GM10248 (cell line): ENCODE measurements at regions not wholly inside any gene's neighbourhood (a gene's known extent, or its start where the extent isn't known, plus 50 kb on each side); places are given as distances from the start of the nearest gene placed in this dataset.

Source experiments
- CTCF ChIA-PET: fragments of 300-600 bp; sonication (Branson Sonifier 250); formaldehyde crosslinking; extraction: SDS; loops from one replicate; lab custom pipeline; 2021; ENCODE audit warnings: antibody characterized with exemption; lab: Yijun Ruan, JAX
- POLR2A ChIA-PET: fragments of 350-650 bp; sonication (Branson Sonifier 250); formaldehyde crosslinking; extraction: SDS; loops from one replicate; lab custom pipeline; 2020; ENCODE audit warnings: antibody characterized with exemption; lab: Yijun Ruan, JAX
- DNase-seq: peaks from one replicate; pipeline ENCODE4 v3.0.0; 2012; ENCODE audit errors: extremely low spot score
- TF ChIP-seq, protein P1 (sequence below): IDR thresholded peaks from 2 replicates; pipeline ENCODE4 v1.5.1; 2012; ENCODE audit warnings: mild to moderate bottlenecking, low read depth; ENCODE audit errors: extremely low read depth, missing control alignments, control extremely low read depth

- TF ChIP-seq, protein P1, sequence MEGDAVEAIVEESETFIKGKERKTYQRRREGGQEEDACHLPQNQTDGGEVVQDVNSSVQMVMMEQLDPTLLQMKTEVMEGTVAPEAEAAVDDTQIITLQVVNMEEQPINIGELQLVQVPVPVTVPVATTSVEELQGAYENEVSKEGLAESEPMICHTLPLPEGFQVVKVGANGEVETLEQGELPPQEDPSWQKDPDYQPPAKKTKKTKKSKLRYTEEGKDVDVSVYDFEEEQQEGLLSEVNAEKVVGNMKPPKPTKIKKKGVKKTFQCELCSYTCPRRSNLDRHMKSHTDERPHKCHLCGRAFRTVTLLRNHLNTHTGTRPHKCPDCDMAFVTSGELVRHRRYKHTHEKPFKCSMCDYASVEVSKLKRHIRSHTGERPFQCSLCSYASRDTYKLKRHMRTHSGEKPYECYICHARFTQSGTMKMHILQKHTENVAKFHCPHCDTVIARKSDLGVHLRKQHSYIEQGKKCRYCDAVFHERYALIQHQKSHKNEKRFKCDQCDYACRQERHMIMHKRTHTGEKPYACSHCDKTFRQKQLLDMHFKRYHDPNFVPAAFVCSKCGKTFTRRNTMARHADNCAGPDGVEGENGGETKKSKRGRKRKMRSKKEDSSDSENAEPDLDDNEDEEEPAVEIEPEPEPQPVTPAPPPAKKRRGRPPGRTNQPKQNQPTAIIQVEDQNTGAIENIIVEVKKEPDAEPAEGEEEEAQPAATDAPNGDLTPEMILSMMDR: no peak
- CTCF ChIA-PET: interaction anchor here (0.7 kb wide), 1 partner anchor 15 kb away, joined by 3 read pairs; no protein-coding TSS in a partner anchor
- DNase-seq: no peak
- POLR2A ChIA-PET: no interaction called here
Observed at GRCh38 chr15:37847776-37848175, 86.7 kb upstream of the TMCO5A start.

DNA sequence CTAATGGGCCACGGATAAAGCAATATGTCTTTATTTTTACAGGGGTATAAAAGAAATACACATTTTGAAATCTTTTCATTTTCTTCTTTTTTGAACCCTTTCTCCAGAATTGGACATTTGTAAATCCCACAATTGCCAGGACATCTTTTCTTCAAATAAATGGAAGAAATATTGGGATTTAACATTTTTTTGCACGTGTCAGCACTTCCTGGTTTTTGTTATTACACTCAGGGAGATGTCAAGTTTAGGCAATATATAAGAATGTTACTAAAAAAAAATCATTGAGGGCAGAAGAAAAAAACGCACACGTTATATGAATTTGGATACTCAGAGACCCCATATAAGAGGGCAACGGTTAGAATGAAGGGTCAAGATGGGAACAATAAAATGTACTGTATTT, 78.3 kb upstream of the TMCO5A start:
- ChIA-PET POLR2A (no interaction called here), CTCF (no interaction called here)
- TF ChIP-seq, protein P1: no peak
- no peak for DNase-seq

DNA sequence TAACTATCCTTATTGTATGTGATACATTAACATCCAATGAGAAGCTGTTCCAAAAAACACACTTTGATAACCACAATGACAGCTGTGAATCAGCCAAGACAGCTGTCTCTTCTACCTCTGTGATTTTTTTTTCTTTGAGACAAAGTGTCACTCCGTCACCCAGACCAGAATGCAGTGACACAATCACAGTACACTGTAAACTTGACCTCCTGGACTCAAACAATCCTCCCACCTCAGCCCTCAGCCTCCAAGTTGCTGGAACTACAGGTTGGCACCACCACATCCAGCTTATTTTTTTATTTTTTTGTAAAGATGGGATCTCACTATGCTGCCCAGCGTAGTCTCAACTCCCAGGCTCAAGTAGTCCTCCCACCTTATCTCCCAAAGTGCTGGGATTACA, 73.5 kb upstream of the TMCO5A start:
- ChIA-PET POLR2A (no interaction called here), CTCF (interaction anchor here (1.0 kb wide), 1 partner anchor 9 kb away, joined by 3 read pairs; no protein-coding TSS in a partner anchor)
- TF ChIP-seq, protein P1: no peak
- no peak for DNase-seq

DNA sequence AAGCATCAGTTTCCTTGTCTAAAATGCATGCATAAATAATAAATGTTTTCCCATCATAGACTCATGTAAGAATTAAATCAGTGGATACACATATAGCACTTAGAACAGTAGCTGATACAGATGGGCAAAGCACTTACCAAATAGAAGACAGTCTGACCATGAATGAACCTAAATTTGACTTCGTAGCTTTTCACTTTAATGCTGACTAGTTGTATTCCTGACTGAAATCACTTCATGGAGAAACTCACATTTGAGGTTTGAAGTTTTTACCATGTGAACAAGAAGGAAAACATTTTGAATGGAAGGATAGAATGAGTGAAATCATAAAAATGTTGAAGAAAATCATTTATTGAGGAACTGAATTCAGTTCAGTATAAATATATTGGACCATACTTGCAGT, 68.8 kb upstream of the TMCO5A start:
- DNase-seq: no peak
- CTCF ChIA-PET: no interaction called here
- POLR2A ChIA-PET: no interaction called here
- TF ChIP-seq, protein P1: no peak

- POLR2A ChIA-PET: no interaction called here
- CTCF ChIA-PET: interaction anchor here (1.0 to 1.4 kb wide), 3 partner anchors 10 to 12 kb away, joined by 3 read pairs; no protein-coding TSS in a partner anchor
- TF ChIP-seq, protein P1: no peak
- no peak for DNase-seq
Observed at GRCh38 chr15:37870711-37871110, 63.7 kb upstream of the TMCO5A start.

- TF ChIP-seq, protein P1: no peak
- no peak for DNase-seq
- ChIA-PET POLR2A (no interaction called here), CTCF (interaction anchor here (1.1 to 1.2 kb wide), 2 partner anchors 9 to 29 kb away, joined by 3 to 4 read pairs; no protein-coding TSS in a partner anchor)
Observed at GRCh38 chr15:37872661-37873060, 61.8 kb upstream of the TMCO5A start.

- TF ChIP-seq, protein P1: no peak
- CTCF ChIA-PET: interaction anchor here (1.6 kb wide), 1 partner anchor 17 kb away, joined by 4 read pairs; no protein-coding TSS in a partner anchor
- no peak for DNase-seq
- POLR2A ChIA-PET: no interaction called here
Observed at GRCh38 chr15:37873336-37873735, 61.1 kb upstream of the TMCO5A start.
